Parathyroid adenoma (tissue), 2 donors: ENCODE measurements at regions not wholly inside any gene's neighbourhood (a gene's known extent, or its start where the extent isn't known, plus 50 kb on each side); places are given as distances from the start of the nearest gene placed in this dataset.

Experiments
- H2AFZ ChIP-seq: fragments of 300-600 bp; sonication (generic); one replicate; pipeline ENCODE4 v1.7.0; 2017; ENCODE audit warnings: antibody characterized with exemption, mild to moderate bottlenecking
- H3K27ac ChIP-seq: fragments of 300-600 bp; sonication (generic); one replicate; pipeline ENCODE4 v1.7.0; 2017
- H3K27me3 ChIP-seq: fragments of 300-600 bp; sonication (generic); one replicate; pipeline ENCODE4 v1.7.0; 2017; ENCODE audit warnings: low read length; ENCODE audit not compliant: control insufficient read depth, insufficient read depth
- H3K36me3 ChIP-seq: fragments of 300-600 bp; sonication (generic); one replicate; pipeline ENCODE4 v1.7.0; 2017; ENCODE audit warnings: low read length; ENCODE audit not compliant: control insufficient read depth, insufficient read depth
- H3K4me1 ChIP-seq: fragments of 300-600 bp; sonication (generic); one replicate; pipeline ENCODE4 v1.7.0; 2017; ENCODE audit warnings: control low read depth
- H3K4me2 ChIP-seq: fragments of 300-600 bp; sonication (generic); one replicate; pipeline ENCODE4 v1.7.0; 2017; ENCODE audit warnings: low read length
- H3K4me3 ChIP-seq: fragments of 300-600 bp; sonication (generic); one replicate; pipeline ENCODE4 v1.7.0; 2017; ENCODE audit warnings: low read depth, low read length
- H3K79me2 ChIP-seq: fragments of 300-600 bp; sonication (generic); one replicate; pipeline ENCODE4 v1.7.0; 2017; ENCODE audit warnings: control low read depth
- H3K9ac ChIP-seq: fragments of 300-600 bp; sonication (generic); one replicate; pipeline ENCODE4 v1.7.0; 2017; ENCODE audit warnings: mild to moderate bottlenecking
- H3K9me3 ChIP-seq: fragments of 300-600 bp; sonication (generic); one replicate; pipeline ENCODE4 v1.7.0; 2017; ENCODE audit warnings: low read length; ENCODE audit not compliant: control insufficient read depth
- TF ChIP-seq, protein P1 (sequence below): fragments of 300-600 bp; sonication (generic); IDR thresholded peaks from one replicate; pipeline ENCODE4 v1.7.0; 2017; ENCODE audit warnings: antibody characterized with exemption, mild to moderate bottlenecking
- donor health status: primary hyperparathyroidism.

DNA sequence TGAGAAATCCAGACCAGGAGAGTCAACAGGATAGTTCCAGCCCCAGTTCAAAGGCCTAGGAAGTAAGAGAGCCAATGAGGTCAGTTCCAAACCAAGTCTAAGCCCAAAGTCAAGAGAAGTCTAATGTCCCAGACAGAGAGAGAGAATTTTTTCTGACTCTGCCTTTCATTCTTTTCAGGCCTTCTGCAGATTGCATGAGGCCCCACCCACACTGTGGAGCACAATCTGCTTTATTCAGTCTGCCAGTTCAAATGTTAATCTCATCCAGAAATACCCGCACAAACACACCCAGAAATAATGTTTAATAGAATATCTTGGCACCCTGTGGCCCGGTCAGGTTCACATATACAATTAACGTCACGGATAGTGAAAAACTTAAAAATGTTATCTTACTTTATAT is 962.4 kb upstream of the SOX9 start:
- H3K27me3 ChIP-seq, result no peaks in the 10 kb centered on the region
- TF ChIP-seq, protein P1, sequence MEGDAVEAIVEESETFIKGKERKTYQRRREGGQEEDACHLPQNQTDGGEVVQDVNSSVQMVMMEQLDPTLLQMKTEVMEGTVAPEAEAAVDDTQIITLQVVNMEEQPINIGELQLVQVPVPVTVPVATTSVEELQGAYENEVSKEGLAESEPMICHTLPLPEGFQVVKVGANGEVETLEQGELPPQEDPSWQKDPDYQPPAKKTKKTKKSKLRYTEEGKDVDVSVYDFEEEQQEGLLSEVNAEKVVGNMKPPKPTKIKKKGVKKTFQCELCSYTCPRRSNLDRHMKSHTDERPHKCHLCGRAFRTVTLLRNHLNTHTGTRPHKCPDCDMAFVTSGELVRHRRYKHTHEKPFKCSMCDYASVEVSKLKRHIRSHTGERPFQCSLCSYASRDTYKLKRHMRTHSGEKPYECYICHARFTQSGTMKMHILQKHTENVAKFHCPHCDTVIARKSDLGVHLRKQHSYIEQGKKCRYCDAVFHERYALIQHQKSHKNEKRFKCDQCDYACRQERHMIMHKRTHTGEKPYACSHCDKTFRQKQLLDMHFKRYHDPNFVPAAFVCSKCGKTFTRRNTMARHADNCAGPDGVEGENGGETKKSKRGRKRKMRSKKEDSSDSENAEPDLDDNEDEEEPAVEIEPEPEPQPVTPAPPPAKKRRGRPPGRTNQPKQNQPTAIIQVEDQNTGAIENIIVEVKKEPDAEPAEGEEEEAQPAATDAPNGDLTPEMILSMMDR, result no peak
- no peak overlapping the region for H2AFZ ChIP-seq
- no peaks in the 10 kb centered on the region for H3K4me1 ChIP-seq
- no peak overlapping the region for H3K27ac ChIP-seq
- no peaks in the 10 kb centered on the region for H3K79me2 ChIP-seq
- H3K4me2 ChIP-seq, result no peak overlapping the region
- H3K36me3 ChIP-seq, result no peaks in the 10 kb centered on the region
- no peak overlapping the region for H3K4me3 ChIP-seq
- no peaks in the 10 kb centered on the region for H3K9me3 ChIP-seq
- no peak overlapping the region for H3K9ac ChIP-seq

DNA sequence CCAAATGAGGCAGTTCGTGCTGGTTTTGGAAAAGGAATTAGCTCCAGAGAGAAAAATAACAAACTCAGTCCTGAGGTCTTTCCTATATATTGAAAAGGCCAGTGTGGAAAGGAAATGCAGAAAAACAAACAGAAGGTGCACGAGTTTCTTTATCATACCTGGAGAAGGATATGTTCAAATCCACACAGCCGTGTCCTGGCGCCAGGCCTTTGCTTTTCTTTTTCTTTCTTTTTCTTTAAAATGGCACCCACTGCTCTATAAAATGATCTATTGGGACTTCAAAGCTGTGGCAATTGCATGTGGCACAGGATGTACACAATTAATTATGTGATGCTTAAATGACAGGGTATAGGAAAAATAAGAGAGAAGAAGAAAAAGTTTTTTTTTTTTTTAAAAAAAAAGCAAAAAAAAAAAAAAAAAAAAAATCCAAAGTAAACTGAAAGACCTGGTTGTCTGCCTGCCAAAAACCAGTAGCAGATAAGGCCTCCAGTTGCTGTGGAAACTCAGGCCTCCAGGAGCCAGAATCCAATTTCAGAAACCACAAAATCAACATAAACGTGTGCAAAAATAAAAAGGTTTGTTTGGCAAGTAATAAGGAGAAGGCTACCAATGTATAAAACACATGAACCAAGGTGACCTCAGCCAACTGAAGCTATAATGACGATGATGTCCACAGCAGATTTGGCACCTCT is 957.6 kb upstream of the SOX9 start:
- Histone ChIP-seq H3K4me1 (no peaks in the 10 kb centered on the region), H3K4me2 (no peak overlapping the region), H3K27me3 (no peaks in the 10 kb centered on the region), H3K27ac (no peak overlapping the region), H3K79me2 (no peaks in the 10 kb centered on the region), H2AFZ (peak overlapping the region; percentile 59), H3K9ac (no peak overlapping the region), H3K4me3 (no peak overlapping the region), H3K9me3 (no peaks in the 10 kb centered on the region), H3K36me3 (no peaks in the 10 kb centered on the region)
- TF ChIP-seq, protein P1, result no peak

DNA sequence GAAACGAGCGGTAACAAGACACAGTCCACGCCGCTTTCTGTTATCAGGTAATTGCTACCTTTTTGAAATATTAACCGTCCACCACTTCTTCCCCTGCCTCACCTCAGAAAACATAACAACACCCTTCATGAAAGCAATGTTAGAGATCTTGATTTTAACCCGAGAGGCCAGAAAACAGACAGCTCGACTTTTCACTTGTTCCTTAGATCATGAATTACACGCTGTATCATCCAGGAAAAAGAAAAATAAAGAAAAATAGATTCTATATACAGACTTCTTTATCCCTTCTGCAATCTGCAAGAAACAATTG is 957.1 kb upstream of the SOX9 start:
- no peak overlapping the region for H3K4me2 ChIP-seq
- H3K27me3 ChIP-seq, result no peaks in the 10 kb centered on the region
- TF ChIP-seq, protein P1, result no peak
- no peaks in the 10 kb centered on the region for H3K4me1 ChIP-seq
- no peak overlapping the region for H3K9ac ChIP-seq
- H2AFZ ChIP-seq, result peak overlapping the region; percentile 59
- no peaks in the 10 kb centered on the region for H3K79me2 ChIP-seq
- H3K9me3 ChIP-seq, result no peaks in the 10 kb centered on the region
- no peak overlapping the region for H3K4me3 ChIP-seq
- H3K36me3 ChIP-seq, result no peaks in the 10 kb centered on the region
- H3K27ac ChIP-seq, result no peak overlapping the region

DNA sequence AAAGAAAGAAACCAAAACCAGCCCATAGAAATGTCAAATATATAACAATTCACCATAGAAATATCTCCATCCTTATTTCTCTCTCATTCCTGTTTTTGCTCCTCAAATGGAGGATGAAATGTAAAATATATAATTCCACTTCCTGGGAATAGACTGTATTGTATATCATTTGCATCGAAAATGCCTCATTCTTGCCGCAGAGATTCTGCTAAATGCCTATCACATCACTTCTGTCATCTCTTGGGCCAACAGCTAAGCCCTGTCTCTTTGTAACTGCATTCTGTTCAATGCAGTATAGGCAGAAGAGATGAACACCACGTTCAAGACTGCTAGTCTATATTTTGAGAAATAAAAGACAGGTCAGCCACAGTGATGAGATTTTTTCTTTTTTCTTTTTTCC is 956.3 kb upstream of the SOX9 start:
- Histone ChIP-seq H3K9ac (no peak overlapping the region), H3K79me2 (no peaks in the 10 kb centered on the region), H3K9me3 (no peaks in the 10 kb centered on the region), H3K4me3 (no peak overlapping the region), H3K27me3 (no peaks in the 10 kb centered on the region), H3K4me2 (no peak overlapping the region), H3K36me3 (no peaks in the 10 kb centered on the region), H3K27ac (no peak overlapping the region), H2AFZ (no peak overlapping the region), H3K4me1 (no peaks in the 10 kb centered on the region)
- TF ChIP-seq, protein P1, result no peak

DNA sequence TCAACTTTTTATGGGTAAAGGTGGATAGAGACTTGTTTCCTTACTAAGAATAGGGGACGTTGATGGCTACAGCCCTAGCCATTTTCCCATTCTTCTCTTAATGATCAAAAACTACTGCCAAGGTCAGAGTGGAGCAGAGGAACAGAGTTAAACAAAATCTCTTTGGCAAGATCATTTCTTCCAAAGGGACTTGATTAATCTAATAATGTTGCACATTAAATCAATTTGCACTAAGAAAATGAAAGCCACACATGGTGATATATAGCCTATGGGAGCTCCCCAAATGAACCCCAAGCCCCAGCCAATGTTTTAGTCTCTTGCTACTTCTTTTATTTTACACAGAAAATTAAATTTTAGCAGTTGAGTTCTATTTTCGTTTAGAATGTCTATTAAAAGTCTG is 954.5 kb upstream of the SOX9 start:
- Histone ChIP-seq H3K27ac (no peak overlapping the region), H3K4me3 (no peak overlapping the region), H3K4me1 (no peaks in the 10 kb centered on the region), H3K36me3 (no peaks in the 10 kb centered on the region), H3K4me2 (no peak overlapping the region), H3K27me3 (no peaks in the 10 kb centered on the region), H3K9me3 (no peaks in the 10 kb centered on the region), H3K79me2 (no peaks in the 10 kb centered on the region), H3K9ac (no peak overlapping the region), H2AFZ (no peak overlapping the region)
- TF ChIP-seq, protein P1, result no peak
